BJ (cell line): ENCODE measurements at regions not wholly inside any gene's neighbourhood (a gene's known extent, or its start where the extent isn't known, plus 50 kb on each side); places are given as distances from the start of the nearest gene placed in this dataset.
"Not testable (repeated sequence)": the region's sequence is repeated elsewhere in the genome, so short reads cannot be mapped to it uniquely, and the experiment has no call there.

Experiments used
- CTCF ChIA-PET: fragments of 350-600 bp; formaldehyde crosslinking; extraction: SDS; loops from one replicate; lab custom pipeline; 2021; ENCODE audit warnings: antibody characterized with exemption, inconsistent platforms; lab: Yijun Ruan, JAX
- POLR2A ChIA-PET: fragments of 300-600 bp; sonication (Branson Sonifier 250); formaldehyde crosslinking; extraction: SDS; loops from one replicate; lab custom pipeline; 2021; ENCODE audit warnings: antibody characterized with exemption; lab: Charles Lee
- DNase-seq: peaks from one replicate; pipeline ENCODE4 v3.0.0-alpha.2; 2011; ENCODE audit warnings: low read depth
- H3K27me3 ChIP-seq: 2 replicates; pipeline ENCODE4 v1.6.0; 2011; ENCODE audit warnings: low read length; ENCODE audit not compliant: control insufficient read depth, insufficient read depth
- H3K36me3 ChIP-seq: 2 replicates; pipeline ENCODE4 v1.5.1; 2011; ENCODE audit warnings: low read length; ENCODE audit not compliant: control insufficient read depth, insufficient read depth
- H3K4me3 ChIP-seq: 2 replicates; pipeline ENCODE4 v1.5.1; 2011; ENCODE audit warnings: low read depth, mild to moderate bottlenecking, control low read depth, low read length
- TF ChIP-seq, protein P1 (sequence below): IDR thresholded peaks from 2 replicates; pipeline ENCODE4 v1.5.1; 2011; ENCODE audit warnings: low read depth, mild to moderate bottlenecking, control low read depth, inconsistent platforms, low read length, moderate library complexity; ENCODE audit not compliant: insufficient read depth

DNA sequence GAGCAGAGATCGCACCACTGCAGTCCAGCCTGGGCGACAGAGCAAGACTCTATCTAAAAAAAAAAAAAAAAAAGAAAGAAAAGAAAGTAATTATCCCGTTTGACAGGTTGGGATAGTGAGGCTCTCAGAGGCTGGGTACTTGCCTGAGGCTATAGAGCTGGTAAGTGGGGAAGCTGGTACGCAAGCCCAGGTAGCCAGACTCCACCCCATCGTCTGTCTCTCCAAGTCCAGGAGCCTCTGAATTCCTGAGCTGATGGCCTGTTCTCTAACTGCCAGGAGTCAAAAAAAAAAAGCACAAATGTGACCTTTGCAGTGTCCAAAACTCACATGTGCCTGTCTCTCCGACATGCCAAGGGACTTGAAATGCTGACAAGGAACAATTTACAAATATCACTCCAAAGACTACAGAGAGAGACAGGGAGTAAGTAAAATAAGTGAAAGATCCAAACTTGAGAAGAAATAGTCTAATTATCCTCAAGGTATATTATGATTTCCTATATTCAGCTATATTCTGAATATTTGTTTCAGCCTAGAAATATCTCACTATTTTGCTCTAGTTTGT lies 109.1 kb upstream of the SCAF8 start:
- TF ChIP-seq, protein P1, sequence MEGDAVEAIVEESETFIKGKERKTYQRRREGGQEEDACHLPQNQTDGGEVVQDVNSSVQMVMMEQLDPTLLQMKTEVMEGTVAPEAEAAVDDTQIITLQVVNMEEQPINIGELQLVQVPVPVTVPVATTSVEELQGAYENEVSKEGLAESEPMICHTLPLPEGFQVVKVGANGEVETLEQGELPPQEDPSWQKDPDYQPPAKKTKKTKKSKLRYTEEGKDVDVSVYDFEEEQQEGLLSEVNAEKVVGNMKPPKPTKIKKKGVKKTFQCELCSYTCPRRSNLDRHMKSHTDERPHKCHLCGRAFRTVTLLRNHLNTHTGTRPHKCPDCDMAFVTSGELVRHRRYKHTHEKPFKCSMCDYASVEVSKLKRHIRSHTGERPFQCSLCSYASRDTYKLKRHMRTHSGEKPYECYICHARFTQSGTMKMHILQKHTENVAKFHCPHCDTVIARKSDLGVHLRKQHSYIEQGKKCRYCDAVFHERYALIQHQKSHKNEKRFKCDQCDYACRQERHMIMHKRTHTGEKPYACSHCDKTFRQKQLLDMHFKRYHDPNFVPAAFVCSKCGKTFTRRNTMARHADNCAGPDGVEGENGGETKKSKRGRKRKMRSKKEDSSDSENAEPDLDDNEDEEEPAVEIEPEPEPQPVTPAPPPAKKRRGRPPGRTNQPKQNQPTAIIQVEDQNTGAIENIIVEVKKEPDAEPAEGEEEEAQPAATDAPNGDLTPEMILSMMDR = no peak
- CTCF ChIA-PET = no interaction called here
- POLR2A ChIA-PET = no interaction called here
- 0 out of 2 replicates have a peak, but pooled peaks cover 2% of the 10 kb centered on the region for H3K27me3 ChIP-seq
- H3K4me3 ChIP-seq = no peak overlapping the region
- no peaks in the 10 kb centered on the region for H3K36me3 ChIP-seq
- DNase-seq = no peak

DNA sequence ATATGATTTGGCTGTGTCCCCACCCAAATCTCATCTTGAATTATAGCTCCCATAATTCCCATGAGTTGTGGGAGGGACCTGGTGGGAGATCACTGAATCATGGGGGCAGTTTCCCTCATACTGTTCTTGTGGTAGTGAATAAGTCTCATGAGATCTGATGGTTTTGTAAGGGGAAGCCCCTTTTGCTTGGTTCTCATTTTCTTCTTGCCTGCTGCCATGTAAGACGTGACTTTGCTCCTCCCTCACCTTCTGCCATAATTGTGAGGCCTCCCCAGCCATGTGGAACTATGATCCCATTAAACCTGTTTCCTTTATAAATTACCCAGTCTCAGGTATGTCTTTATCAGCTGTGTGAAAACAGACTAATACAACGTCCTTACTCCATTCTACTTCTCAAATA lies 108.5 kb upstream of the SCAF8 start:
- H3K27me3 ChIP-seq, H3K36me3 ChIP-seq, CTCF ChIA-PET, DNase-seq, H3K4me3 ChIP-seq, POLR2A ChIA-PET: not testable (repeated sequence)

DNA sequence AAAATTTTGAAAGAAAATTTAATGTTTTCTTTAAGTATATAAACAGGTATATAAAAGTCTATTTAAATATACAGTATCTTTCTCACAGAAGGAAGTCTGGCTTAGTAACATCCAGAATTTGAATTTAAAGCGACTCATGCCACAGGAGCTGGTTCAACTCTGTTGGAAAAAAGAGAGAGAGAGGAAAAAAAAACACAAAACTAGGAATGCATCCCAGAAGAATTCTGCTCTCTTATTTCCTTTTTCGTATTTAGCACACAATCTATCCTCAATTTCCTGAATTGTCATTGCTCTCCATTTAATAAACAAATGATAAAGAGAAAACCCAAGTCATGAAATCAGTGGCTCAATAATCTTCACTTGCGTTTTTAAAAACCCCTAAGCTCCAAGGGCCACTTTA lies 107.5 kb upstream of the SCAF8 start:
- H3K4me3 ChIP-seq = no peak overlapping the region
- 0 out of 2 replicates have a peak, but pooled peaks cover 2% of the 10 kb centered on the region for H3K27me3 ChIP-seq
- no peaks in the 10 kb centered on the region for H3K36me3 ChIP-seq
- POLR2A ChIA-PET = no interaction called here
- no peak for DNase-seq
- TF ChIP-seq, protein P1 = no peak
- CTCF ChIA-PET = no interaction called here

DNA sequence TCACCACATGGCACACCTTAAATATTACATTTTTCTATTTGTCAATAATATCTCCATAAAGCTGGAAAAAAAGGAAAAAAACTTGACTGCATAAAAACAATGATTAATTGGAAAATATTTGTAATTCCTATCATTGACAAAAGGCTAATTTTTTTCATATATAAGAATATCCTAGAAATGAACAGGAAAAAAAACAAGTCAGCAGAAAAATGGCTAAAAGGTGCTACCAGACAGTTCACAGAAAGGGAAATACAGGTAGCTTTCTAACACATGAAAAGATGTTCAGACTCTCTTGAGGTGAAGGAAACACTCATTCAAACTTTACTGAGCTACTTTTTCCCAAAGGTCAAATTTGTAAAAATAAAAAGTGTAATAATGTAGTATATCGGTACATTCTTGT lies 104.1 kb upstream of the SCAF8 start:
- ChIA-PET CTCF (no interaction called here), POLR2A (no interaction called here)
- Histone ChIP-seq H3K27me3 (0 out of 2 replicates have a peak, but pooled peaks cover 2% of the 10 kb centered on the region), H3K36me3 (no peaks in the 10 kb centered on the region), H3K4me3 (no peak overlapping the region)
- DNase-seq = no peak
- TF ChIP-seq, protein P1 = no peak

DNA sequence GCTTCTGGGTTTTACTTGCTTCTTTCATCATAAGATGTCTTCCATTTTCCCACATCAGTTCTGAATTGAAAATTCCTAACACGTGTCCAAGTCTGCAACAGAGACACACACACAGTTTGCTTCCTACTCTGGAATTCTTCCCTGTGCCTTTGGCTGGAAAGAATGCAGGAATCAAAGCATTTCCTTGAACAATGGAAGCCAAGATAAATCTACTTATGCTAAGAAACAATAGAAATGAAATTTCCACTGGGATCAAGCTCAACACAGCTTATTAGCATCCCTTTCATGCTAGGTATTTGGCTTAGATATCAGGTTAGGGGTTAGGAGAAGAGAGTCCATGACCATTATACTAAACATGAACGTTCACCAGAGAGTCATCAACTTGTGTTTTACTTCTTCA lies 101.1 kb upstream of the SCAF8 start:
- 0 out of 2 replicates have a peak, but pooled peaks cover 2% of the 10 kb centered on the region for H3K27me3 ChIP-seq
- TF ChIP-seq, protein P1 = no peak
- H3K36me3 ChIP-seq = no peaks in the 10 kb centered on the region
- POLR2A ChIA-PET = no interaction called here
- CTCF ChIA-PET = interaction anchor here (1.5 kb wide), 1 partner anchor 13 kb away, joined by 6 read pairs; no protein-coding TSS in a partner anchor
- DNase-seq = no peak
- H3K4me3 ChIP-seq = no peak overlapping the region

DNA sequence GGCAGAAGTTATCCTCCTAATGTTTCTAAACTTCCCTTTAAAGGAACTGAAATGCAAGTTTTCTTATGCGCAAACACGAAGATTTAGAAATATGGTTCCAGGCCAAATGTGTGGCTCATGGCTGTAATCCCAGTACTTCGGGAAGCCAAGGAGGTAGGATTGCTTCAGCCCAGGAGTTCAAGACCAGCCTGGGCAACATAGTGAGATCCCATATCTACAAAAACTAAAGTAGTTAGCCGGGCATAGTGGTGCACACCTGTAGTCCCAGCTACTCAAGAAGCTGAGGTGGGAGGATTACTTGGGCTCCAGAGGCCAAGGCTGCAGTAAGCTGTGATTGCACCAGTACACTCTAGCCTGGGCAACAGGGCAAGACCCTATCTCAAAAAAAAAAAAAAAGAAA lies 95.8 kb upstream of the SCAF8 start:
- POLR2A ChIA-PET = no interaction called here
- CTCF ChIA-PET = no interaction called here
- Histone ChIP-seq H3K4me3 (no peak overlapping the region), H3K36me3 (no peaks in the 10 kb centered on the region), H3K27me3 (no peaks in the 10 kb centered on the region)
- TF ChIP-seq, protein P1 = no peak
- no peak for DNase-seq
